OCI-LY1 (cell line): ENCODE measurements at regions not wholly inside any gene's neighbourhood (a gene's known extent, or its start where the extent isn't known, plus 50 kb on each side); places are given as distances from the start of the nearest gene placed in this dataset.

Experiments
- CTCF ChIP-seq: fragments of 200-600 bp; sonication (generic), shearing (Covaris generic); IDR thresholded peaks from 2 replicates; pipeline ENCODE4 v1.5.1; 2017; ENCODE audit warnings: mild to moderate bottlenecking, antibody characterized with exemption, low read length, moderate library complexity, mixed read lengths
- EZH2 ChIP-seq: fragments of 200-600 bp; sonication (generic), shearing (Covaris generic); IDR thresholded peaks from 2 replicates; pipeline ENCODE4 v1.8.0; 2017; ENCODE audit warnings: borderline replicate concordance, mixed run types, mild to moderate bottlenecking, antibody characterized with exemption, low read length, moderate library complexity, mixed read lengths

- no peak for TF ChIP-seq CTCF
- TF ChIP-seq EZH2 = no peak
Observed at GRCh38 chr16:62717026-62717425, 680.8 kb upstream of the CDH8 start.
